GM18502 (cell line): ENCODE measurements at regions not wholly inside any gene's neighbourhood (a gene's known extent, or its start where the extent isn't known, plus 50 kb on each side); places are given as distances from the start of the nearest gene placed in this dataset.
"Not testable (repeated sequence)": the region's sequence is repeated elsewhere in the genome, so short reads cannot be mapped to it uniquely, and the experiment has no call there.

Source experiments
- ATAC-seq: cut with Tn5 transposase; IDR thresholded peaks from one replicate; pipeline ENCODE4 v1.9.1; 2021; ENCODE audit warnings: mild to moderate bottlenecking; ENCODE audit not compliant: unreplicated experiment, poor library complexity

DNA sequence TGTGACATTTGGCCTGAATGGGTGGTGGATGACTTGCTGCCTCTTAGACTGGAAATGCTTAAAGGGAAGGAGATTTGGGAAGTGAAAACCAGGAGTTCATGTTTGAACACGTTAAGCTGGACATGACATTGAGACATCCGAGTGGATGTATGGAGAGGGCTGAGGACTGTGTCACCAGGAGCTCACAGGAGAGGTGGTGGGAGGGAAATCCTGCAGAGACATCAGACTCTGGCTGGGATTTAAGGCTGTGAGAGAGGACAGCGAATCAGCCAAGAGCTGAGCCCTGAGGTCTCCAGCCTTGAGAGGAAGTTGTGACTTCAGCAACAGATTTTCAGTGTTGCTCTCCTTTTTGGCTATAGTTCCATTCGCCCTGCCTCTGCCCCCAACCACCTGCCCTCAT is 432.5 kb upstream of the SPATA31A3 start:
- ATAC-seq = not testable (repeated sequence)

DNA sequence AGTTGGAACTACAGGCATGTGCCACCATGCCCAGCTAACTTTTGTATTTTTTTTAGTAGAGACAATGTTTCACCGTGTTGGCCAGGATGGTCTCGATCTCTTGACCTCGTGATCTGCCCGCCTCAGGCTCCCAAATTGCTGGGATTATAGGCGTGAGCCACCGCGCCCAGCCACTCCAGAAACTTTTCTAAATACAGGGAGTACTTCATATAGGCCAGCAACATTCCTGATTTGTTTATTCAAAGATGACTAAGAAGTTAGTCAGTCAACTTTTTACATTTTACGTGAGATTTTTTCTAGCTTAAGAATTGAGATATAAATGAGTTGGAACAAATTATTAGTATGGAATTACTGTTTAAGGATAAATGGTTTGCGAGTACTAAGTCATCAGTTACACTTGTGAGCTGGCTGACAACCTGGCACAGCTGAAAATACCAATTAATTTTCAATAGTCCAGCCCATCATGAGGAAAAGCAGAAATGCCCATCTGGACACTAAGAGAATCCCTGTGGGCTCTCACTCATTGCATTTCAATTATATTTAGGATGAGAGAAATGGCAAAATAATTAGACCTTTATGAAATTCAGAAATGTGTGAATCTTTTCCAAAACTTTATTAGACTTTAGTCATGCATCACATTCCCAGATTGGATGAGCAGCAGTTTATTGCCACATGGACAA is 430.8 kb upstream of the SPATA31A3 start:
- ATAC-seq = not testable (repeated sequence)

DNA sequence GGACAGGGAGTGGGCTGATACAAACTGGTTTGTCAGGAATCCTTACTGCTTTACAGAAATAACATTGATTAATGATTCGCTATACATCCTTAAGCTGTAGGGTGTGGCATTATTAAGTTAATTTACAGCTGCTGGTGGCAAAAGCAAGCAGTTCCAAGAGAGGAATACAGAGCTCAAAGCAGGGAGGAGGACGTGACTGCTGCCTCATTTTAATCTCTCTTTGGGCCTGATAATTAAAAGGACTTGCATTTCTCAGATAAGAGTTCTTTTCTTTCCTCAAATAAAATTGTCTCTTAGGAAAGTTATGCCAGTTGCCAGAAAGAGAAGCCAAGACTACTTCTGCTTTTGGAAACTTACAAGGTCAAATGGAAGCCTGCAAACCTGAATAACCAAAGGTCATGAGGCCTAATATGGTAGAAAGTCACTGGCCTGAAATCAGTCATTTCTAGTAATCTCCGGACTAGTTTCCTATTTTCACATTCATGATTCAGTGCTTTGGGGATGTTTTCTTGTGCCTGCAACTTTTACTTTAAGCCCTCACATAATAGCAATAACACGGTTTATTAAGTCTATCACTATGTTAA is 426.2 kb upstream of the SPATA31A3 start:
- ATAC-seq = not testable (repeated sequence)

DNA sequence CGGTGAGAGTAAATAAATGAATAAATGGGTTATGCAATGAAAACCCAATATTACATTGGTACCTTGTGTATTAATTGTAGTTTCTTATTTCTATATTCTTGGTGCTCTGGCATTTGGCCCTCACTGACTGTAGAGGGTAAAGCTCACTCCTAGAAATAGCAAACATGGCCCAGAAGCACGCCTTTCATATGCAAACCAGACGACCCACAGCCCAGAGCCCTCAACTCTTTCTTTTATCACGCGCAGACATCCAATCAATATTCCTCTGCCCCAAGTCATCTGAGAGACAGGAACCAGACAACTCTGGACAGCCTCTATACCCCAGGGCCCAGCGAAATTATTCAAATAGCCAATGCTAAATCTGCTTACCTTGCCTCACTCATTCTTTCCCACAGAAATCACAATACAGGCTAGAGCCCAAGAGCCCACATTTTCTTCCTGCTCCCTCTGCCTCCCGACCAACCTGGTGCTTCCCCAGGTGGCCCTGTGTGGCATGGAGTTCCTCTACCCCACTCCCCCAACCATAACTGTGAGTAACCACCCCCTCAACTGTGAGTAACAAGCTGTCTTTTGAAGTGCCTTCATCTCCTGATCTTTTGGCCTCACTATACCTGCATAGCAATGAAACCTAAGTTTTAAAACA is 425.1 kb upstream of the SPATA31A3 start:
- not testable (repeated sequence) for ATAC-seq

DNA sequence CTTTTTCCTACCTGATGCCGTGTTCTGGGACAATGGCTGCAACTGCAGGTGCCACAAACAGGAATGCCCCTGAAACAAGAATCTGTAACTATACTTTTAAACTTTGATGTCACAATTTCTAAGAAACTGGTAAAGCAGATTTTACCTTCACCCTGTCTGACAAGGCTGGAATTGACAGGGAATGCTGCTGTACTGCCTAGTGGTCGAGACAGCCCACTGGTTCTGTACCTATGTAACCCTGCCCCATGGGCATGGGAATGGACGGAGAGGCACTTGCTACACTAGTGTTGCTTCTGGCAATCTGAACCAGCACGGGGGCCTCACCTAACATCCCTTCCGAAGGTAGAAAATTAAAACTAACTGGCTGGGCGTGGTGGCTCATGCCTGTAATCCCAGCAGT is 424.3 kb upstream of the SPATA31A3 start:
- not testable (repeated sequence) for ATAC-seq

DNA sequence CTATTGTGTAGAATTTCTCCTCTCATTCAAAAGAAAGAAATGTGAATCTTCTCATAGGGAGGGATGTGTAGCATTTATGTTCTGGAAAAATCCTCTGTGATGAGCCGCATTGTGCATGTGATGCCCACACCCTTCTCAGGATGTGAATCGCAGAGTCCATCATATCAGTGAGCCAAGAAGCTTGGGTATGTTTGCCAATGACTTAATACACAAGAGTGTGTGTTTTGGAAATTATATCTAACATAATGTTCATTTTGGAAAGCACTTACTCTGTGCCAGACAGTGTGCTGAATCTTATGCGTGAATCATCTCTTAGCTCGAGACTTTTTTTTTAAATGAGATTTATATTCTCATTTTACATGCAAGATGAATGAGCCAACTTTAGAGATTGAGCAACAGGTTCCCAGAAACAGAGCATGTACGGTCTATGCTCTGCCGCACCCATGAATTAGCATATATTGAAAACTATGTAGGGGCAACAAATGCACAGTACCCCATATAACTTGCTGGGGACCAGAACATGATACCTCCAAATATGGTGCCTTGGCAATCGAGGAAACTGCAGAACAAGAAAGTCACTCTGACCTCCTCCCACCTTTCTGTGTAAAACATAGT is 418.4 kb upstream of the SPATA31A3 start:
- not testable (repeated sequence) for ATAC-seq

DNA sequence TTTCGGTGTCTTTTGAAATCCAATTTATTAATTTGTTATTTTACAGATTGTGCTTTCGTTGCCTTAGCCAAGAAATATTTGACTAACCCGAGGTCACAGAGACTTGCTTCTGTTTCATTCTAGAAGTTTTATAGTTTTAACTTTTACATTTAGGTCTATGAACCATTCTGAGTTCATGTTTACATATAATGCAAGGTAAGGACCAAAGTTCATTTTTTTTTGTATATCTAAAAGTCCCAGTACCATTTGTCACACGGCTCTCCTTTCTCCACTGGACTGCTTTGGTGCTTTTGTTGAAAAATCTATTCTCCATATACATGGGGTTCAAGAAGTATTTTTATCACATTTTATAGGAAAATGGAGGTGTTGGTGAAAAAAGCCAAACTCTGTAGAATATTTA is 411.4 kb upstream of the SPATA31A3 start:
- ATAC-seq = not testable (repeated sequence)

DNA sequence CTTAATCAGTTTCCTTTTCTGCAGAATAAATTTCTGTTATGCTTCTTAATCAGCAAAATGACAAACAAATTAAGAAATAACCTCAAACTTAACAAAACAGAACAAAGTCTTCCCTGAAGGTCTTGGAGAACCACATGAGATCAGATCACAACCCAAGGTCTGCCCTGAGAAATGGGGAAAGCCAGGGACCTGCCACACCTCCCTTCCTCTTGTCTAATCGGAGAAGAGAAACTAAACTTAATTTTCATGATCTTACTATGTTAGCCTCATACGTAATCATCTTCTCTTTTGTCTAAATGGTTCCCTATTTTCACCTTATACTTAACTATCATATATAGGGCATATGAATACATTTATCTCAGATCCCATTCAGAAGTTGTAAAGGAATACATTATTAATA is 405.4 kb upstream of the SPATA31A3 start:
- ATAC-seq = not testable (repeated sequence)

DNA sequence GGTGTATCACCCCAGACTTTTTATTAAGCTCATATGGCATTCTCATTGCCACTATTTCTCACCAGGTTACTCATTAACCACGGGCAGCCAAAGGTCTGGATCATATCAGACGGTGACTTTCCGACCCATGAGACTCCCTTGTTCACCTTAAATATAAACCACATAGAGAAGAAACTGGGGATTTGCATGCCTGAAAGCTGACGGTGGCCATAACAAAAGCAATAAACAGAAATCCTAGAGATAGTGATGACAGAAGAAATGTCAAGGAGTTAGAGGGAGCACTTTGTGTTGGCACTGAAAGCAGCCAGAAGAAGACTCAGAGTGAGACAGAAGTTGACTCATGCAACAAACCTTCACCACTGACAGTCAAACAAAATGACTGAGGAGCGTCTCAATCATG is 402.4 kb upstream of the SPATA31A3 start:
- not testable (repeated sequence) for ATAC-seq

DNA sequence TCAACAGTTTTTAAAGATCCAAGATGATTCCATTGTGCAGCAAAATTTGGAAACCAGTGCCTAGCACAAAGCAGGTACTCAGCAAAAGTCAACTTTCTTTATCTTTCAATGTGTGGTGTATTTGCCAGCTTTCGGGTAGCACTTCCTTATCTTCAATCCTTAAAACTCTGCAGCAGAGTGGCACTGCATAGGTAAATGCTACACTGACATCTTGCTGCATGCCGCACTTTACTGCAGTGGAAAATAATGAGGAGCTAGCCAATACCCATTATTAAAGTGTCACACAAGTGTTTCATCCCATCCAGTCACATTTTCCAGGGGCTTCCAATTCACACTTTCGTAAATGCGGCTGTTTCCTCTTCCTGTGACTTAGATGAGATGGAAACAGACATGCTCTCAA is 401.7 kb upstream of the SPATA31A3 start:
- ATAC-seq = not testable (repeated sequence)

DNA sequence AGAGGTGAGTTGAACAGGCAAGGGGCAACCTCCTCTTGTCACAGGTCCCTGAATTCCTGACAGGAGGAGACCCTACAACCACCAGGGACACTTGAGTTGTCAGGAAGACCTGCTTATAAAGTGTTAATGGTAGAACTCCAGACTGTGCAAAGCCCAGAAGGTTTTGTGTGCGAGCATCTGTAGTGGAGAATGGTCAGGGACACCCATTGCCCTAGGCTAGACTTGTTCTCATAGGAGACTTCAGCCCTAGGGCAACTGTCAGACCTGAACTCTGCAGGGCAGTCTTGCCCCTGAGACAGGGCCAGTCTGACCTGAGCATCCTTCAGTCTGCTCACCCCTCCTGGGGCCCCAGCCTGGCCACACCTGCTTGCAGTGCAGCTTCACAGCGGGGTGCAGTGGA is 377.3 kb upstream of the SPATA31A3 start:
- ATAC-seq = not testable (repeated sequence)

DNA sequence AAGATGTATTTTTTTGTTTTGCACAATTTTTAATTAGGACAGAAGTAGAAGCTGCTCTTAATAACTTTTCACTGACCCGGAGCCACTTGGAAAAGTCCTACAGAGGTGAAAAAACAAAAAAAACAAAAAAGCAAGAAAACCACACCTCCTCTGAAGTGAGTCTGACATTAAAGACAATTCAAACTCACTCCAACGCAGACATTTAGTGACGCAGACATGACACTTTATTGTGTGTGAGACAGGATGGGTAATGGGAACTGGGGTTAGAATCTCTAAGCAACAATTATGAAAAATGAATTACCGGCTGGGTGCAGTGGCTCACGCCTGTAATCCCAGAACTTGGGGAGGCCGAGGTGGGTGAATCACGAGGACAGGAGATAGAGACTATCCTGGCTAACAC is 370.0 kb upstream of the SPATA31A3 start:
- ATAC-seq = not testable (repeated sequence)

DNA sequence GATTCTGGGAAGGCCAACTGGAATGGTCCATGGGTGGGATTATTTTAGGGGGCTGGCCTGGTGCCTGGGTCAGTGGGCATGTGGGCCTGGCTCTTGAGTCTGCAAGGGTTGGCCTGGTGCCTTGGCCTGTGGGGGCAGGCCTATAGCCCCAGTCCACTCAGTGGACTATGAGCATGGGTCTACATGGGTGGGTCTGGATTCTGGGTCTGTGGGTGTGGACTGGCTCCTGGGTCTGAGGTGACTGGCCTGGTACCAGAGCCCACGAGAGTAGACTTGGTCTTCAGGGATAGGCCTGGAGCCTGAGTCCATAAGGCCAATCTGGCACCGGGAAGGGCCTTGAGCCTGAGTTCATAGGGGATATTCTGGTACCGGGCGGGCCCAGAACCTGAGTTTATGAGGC is 361.6 kb upstream of the SPATA31A3 start:
- ATAC-seq = not testable (repeated sequence)

DNA sequence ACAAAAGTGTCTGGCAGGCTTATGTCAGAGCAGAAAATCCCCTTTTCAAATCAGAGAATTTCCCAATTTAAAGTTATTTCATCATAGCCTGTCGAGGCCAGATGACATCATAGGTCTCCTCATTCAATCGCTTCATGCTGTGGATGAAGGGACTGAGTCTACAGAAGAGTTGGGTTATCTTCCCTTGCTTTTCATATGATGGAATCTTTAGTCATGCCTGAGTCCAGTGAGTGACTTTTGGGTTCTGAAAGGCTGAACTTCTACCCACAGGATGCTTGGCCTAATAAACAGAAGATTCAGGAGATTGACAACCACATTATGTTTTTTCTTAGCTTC is 357.0 kb upstream of the SPATA31A3 start:
- not testable (repeated sequence) for ATAC-seq

DNA sequence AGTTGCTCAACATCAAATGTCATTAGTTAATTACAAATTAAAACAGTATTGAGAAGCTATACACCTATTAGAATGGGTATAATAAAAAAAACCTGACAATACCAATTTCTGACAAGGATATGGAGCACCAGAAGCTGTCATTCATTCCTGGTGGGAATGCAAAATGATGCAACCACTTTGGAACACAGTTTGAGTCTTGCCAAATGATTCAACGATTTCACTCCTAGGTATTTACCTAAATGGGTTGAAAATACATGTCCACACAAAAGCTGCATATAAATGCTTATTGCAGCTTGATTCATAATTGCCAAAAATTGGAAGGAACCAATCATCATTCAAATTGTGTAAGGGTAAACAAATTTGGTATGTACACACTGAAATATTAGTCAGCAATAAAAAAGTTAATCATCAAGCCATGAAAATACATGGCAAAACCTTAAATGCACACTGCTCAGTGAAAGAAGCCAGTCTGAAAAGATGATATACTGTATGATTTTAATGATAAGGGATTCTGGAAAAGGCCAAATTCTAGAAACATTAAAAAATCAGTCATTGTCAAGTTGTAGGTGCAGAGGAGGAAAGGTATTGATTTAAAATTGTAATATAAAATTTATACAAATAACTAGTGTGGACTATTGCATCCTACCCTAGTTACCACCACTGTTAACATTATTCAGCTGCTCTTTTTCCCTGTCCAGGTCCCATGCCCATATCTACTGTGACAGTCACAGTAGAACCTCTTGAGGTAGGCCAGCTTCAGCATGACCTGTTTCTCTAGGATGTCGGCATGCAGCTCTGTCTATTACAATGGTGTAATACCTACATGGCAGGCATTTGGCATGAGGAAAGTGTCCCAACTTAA is 356.4 kb upstream of the SPATA31A3 start:
- ATAC-seq = not testable (repeated sequence)

DNA sequence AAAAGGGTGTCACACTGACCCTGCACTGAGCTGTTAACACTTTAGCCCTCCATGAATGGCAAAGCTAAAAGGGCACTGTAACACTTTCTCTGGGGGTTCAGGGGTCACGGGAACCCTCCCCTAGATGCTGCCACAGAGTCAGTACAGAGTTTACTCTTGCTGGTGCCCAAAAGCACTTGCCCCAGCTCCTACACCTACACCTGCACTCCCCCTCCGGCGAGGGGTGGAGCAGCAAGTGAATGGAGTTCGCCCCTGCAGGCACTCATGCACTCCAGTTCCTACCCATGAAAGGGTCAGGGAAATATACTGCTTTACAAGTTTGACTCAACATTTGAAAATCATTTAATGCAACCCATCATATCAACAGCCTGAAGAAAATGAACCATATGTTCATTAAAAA is 355.7 kb upstream of the SPATA31A3 start:
- not testable (repeated sequence) for ATAC-seq

DNA sequence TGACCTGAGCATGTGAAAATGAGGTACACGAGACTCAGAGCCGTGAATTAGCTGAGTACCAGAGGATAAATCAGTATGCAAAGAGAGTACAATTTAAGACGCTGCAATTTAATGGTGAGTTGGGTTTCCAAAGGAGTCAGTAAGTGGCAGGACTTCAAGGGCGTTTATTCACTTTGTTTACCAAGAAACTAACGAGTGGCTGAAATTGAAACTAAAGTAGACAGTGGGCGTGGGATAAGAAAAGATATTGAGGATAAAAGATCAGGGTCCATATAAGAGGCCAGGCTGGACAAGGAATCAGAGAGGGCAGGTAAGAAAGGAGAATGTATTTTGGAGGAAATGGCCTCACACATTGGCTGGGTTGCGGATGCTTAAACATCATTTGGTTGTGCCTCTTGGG is 346.9 kb upstream of the SPATA31A3 start:
- not testable (repeated sequence) for ATAC-seq

DNA sequence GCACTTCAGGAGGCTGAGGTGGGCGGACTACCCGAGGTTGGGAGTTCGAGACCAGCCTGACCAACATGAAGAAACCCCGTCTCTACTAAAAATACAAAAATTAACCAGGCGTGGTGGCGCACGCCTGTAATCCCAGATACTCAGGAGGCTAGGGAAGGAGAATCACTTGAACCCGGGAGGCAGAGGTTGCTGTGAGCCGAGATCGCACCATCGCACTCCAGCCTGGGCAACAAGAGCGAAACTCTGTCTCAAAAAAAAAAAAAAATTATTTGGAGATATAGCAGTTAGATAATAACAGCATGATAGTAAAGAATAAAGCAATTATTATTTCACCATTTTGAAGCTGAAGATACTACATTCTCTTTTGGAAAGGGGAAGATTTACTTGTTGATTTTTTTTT is 345.9 kb upstream of the SPATA31A3 start:
- not testable (repeated sequence) for ATAC-seq

DNA sequence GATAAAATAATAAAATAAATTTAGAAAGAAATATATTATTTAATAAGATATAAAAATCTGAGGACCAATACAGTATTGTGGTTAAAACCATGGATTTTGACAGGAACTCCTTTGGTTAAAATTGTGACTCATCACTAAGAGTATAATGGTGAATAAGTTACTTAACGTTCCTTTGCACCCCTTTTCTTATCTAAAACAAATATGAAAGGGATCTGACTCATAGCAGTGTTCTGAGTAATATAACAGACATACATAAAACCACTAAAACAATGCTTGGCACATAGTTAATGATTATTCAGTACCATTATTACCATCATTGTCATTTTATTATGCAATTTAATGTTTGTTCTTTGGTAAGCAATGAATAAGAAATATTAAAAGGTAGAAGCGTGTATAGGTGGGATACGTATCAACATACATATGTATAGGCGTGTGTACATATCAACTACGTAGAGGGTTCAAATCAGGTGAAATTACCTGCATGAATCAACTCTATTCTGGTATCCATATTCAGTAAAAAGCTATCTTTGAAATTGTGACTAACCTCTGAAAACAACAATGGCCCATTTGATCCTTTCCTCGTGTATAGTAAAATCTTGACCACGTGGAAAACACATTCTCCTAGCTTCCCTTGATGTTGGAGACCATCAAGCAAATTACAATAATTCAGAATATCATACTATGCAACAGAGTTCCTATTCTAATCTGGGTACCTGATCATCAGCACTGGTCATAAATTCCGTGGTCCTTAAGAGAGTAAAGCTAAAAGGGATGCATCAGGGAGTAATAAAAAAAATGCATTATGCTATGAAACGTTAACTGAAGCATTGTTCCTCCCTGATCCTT is 342.6 kb upstream of the SPATA31A3 start:
- ATAC-seq = not testable (repeated sequence)
